ENCODE measurements at regions not wholly inside any gene's neighbourhood (a gene's known extent, or its start where the extent isn't known, plus 50 kb on each side); places are given as distances from the start of the nearest gene placed in this dataset.

GRCh38 chr2:128978212-128978611 lies 659.5 kb upstream of the HS6ST1 start:
- no peak overlapping the region for H3K4me2 ChIP-seq (ENCODE audit: low read length)
- H3K27ac ChIP-seq (ENCODE audit: low read length): no peak overlapping the region
- no peak overlapping the region for H3K9ac ChIP-seq (ENCODE audit: low read length)
- H3K79me2 ChIP-seq (ENCODE audit: low read length): no peaks in the 10 kb centered on the region
- no peaks in the 10 kb centered on the region for H4K20me1 ChIP-seq (ENCODE audit: insufficient read depth, low read length)
- H3K27me3 ChIP-seq (ENCODE audit: low read depth, low read length): no peaks in the 10 kb centered on the region; the same call in 1 of the 2 replicates
- H3K36me3 ChIP-seq (replicated peaks; ENCODE audit: low read depth, low read length): no peaks in the 10 kb centered on the region
- TF ChIP-seq CTCF (IDR thresholded peaks at IDR 0.05; ENCODE audit: low read depth, low read length): no peak
- H3K4me3 ChIP-seq (ENCODE audit: low read length): no peak overlapping the region
- no peaks in the 10 kb centered on the region for H3K9me3 ChIP-seq (ENCODE audit: insufficient read depth, low read length)
- H2AFZ ChIP-seq (ENCODE audit: low read depth, low read length): no peak overlapping the region
- H3K4me1 ChIP-seq (ENCODE audit: low read length): no peaks in the 10 kb centered on the region

DNA sequence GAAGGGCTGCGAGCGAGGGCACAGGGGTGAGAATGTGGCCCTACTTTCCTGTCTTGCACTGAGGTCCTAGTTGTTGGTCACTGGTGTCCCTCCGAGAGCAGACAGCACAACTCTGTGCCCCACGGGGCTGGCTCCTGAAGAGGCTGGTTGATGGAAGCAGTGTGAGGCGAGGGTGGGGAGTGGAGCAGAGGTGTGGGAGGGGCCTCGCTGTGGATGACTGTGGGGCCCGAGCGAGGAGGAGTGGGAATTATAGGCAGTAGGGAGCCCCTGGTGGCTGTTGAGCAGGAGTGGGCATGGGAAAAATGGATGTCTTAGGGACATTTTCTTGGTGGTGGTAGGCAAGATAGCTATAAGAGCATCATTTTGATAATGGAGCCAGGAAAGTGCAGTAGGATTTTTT lies 660.5 kb upstream of the HS6ST1 start:
- no peak for TF ChIP-seq EZH2phosphoT487 (IDR thresholded peaks at IDR 0.05; ENCODE audit: low read depth)
- no peak for TF ChIP-seq CTCF (IDR thresholded peaks at IDR 0.05; ENCODE audit: low read depth, low read length)

DNA sequence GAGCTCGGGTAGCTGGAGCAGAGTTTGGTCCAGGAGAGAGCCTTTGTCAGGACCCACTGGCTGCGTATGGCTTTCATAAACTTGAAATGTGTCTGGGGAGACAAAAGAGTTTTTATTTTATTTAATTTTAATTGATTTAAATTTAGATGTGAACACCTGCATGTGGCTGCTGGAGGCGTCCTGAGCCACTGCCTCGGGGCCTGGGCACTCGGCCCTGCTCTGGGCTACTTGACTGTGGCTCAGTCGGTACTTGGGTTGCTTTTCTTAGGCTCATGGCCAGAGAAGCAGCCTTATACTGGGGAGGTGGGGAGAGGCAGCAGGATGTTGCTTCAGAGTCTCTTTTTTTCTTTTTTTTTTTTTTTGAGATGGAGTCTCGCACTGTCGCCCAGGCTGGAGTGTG lies 661.8 kb upstream of the HS6ST1 start:
- TF ChIP-seq CTCF (IDR thresholded peaks at IDR 0.05; ENCODE audit: low read depth, low read length): no peak
- no peak for TF ChIP-seq EZH2phosphoT487 (IDR thresholded peaks at IDR 0.05; ENCODE audit: low read depth)

More for the DNA sequence above, 660.5 kb upstream of the HS6ST1 start:
- H3K9ac ChIP-seq (ENCODE audit: low read length): no peak overlapping the region
- no peak overlapping the region for H2AFZ ChIP-seq (ENCODE audit: low read depth, low read length)
- H3K79me2 ChIP-seq (ENCODE audit: low read length): no peaks in the 10 kb centered on the region
- H3K9me3 ChIP-seq (ENCODE audit: insufficient read depth, low read length): no peaks in the 10 kb centered on the region
- H4K20me1 ChIP-seq (ENCODE audit: insufficient read depth, low read length): no peaks in the 10 kb centered on the region
- H3K4me1 ChIP-seq (ENCODE audit: low read length): no peaks in the 10 kb centered on the region
- H3K36me3 ChIP-seq (replicated peaks; ENCODE audit: low read depth, low read length): no peaks in the 10 kb centered on the region
- H3K4me2 ChIP-seq (ENCODE audit: low read length): no peak overlapping the region
- no peak overlapping the region for H3K27ac ChIP-seq (ENCODE audit: low read length)
- H3K27me3 ChIP-seq (ENCODE audit: low read depth, low read length): no peaks in the 10 kb centered on the region; the same call in 1 of the 2 replicates
- H3K4me3 ChIP-seq (ENCODE audit: low read length): no peak overlapping the region

DNA sequence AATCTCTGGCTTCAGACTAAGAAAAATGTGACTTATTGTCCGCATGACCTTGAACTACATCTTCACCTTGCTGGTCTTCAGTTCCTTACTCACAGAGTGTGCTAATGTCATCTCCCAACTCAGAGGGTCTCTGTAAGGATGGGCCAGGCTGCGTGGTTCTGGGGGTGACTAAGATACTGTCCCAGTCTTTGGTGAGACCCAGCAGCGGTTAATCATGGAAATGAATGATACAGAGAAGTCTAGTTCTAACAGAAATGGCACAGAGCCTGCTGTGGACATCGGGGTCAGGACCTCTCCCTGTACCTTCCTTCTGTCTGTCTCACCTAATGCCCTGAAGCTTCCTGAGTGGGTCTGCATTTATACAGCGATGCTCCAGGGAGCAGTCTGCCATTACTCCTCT lies 662.7 kb upstream of the HS6ST1 start:
- no peaks in the 10 kb centered on the region for H3K36me3 ChIP-seq (replicated peaks; ENCODE audit: low read depth, low read length)
- no peak overlapping the region for H2AFZ ChIP-seq (ENCODE audit: low read depth, low read length)
- no peaks in the 10 kb centered on the region for H4K20me1 ChIP-seq (ENCODE audit: insufficient read depth, low read length)
- H3K79me2 ChIP-seq (ENCODE audit: low read length): no peaks in the 10 kb centered on the region
- TF ChIP-seq EZH2phosphoT487 (IDR thresholded peaks at IDR 0.05; ENCODE audit: low read depth) (no peak), CTCF (IDR thresholded peaks at IDR 0.05; ENCODE audit: low read depth, low read length) (no peak)
- H3K4me1 ChIP-seq (ENCODE audit: low read length): no peaks in the 10 kb centered on the region
- H3K9me3 ChIP-seq (ENCODE audit: insufficient read depth, low read length): no peaks in the 10 kb centered on the region
- no peak overlapping the region for H3K4me2 ChIP-seq (ENCODE audit: low read length)
- H3K27me3 ChIP-seq (ENCODE audit: low read depth, low read length): no peaks in the 10 kb centered on the region; the same call in 1 of the 2 replicates
- no peak overlapping the region for H3K9ac ChIP-seq (ENCODE audit: low read length)
- H3K27ac ChIP-seq (ENCODE audit: low read length): no peak overlapping the region
- H3K4me3 ChIP-seq (ENCODE audit: low read length): no peak overlapping the region

More for the DNA sequence above, 661.8 kb upstream of the HS6ST1 start:
- no peaks in the 10 kb centered on the region for H4K20me1 ChIP-seq (ENCODE audit: insufficient read depth, low read length)
- no peaks in the 10 kb centered on the region; the same call in 1 of the 2 replicates for H3K27me3 ChIP-seq (ENCODE audit: low read depth, low read length)
- H3K9me3 ChIP-seq (ENCODE audit: insufficient read depth, low read length): no peaks in the 10 kb centered on the region
- no peaks in the 10 kb centered on the region for H3K4me1 ChIP-seq (ENCODE audit: low read length)
- no peak overlapping the region for H3K27ac ChIP-seq (ENCODE audit: low read length)
- H2AFZ ChIP-seq (ENCODE audit: low read depth, low read length): no peak overlapping the region
- H3K36me3 ChIP-seq (replicated peaks; ENCODE audit: low read depth, low read length): no peaks in the 10 kb centered on the region
- H3K4me3 ChIP-seq (ENCODE audit: low read length): no peak overlapping the region
- H3K79me2 ChIP-seq (ENCODE audit: low read length): no peaks in the 10 kb centered on the region
- H3K9ac ChIP-seq (ENCODE audit: low read length): no peak overlapping the region
- H3K4me2 ChIP-seq (ENCODE audit: low read length): no peak overlapping the region
